PC-9 (cell line): ENCODE measurements at regions not wholly inside any gene's neighbourhood (a gene's known extent, or its start where the extent isn't known, plus 50 kb on each side); places are given as distances from the start of the nearest gene placed in this dataset.

Source experiments
- BruUV-seq: library from RNA; stranded (reverse); fragments of 400-500 nt; replicated peaks from 2 replicates; lab custom pipeline; 2021; lab: Mats Ljungman, UMichigan
- CTCF ChIA-PET: fragments of 300-600 bp; sonication (Branson Sonifier 250); formaldehyde crosslinking; loops from one replicate; lab custom pipeline; 2022; ENCODE audit warnings: antibody characterized with exemption; lab: Charles Lee
- POLR2A ChIA-PET: fragments of 300-600 bp; sonication (Branson Sonifier 250); formaldehyde crosslinking; loops from one replicate; lab custom pipeline; 2022; ENCODE audit warnings: antibody characterized with exemption; ENCODE audit not compliant: unreplicated experiment; lab: Charles Lee
- DNase-seq, 2 experiments: peaks; one replicate each; pipeline versions ENCODE4 v3.0.0 to v3.0.0-alpha.2; 2015 to 2022; ENCODE audit warnings: mixed read lengths in 1 of 2
- H2AFZ ChIP-seq: fragments of 200-600 bp; sonication (generic); 2 replicates; pipeline ENCODE4 v1.8.1; 2017; ENCODE audit warnings: antibody characterized with exemption
- H3F3A ChIP-seq: fragments of 200-600 bp; sonication (generic); 2 replicates; pipeline ENCODE4 v1.8.1; 2017; ENCODE audit warnings: antibody characterized with exemption, mild to moderate bottlenecking, low read depth; ENCODE audit not compliant: insufficient read depth
- H3K27ac ChIP-seq: fragments of 200-600 bp; sonication (generic); 2 replicates; pipeline ENCODE4 v1.6.1; 2016; ENCODE audit warnings: mixed run types
- H3K27me3 ChIP-seq: fragments of 200-600 bp; sonication (generic); 2 replicates; pipeline ENCODE4 v1.6.1; 2016; ENCODE audit warnings: low read depth, mixed run types; ENCODE audit not compliant: insufficient read depth
- H3K36me3 ChIP-seq: fragments of 200-600 bp; sonication (generic); 2 replicates; pipeline ENCODE4 v1.6.1; 2016; ENCODE audit warnings: low read depth, mixed run types
- H3K4me1 ChIP-seq: fragments of 200-600 bp; sonication (generic); replicated peaks from 2 replicates; pipeline ENCODE4 v1.6.1; 2016; ENCODE audit warnings: mixed run types; ENCODE audit not compliant: insufficient read depth
- H3K4me2 ChIP-seq: fragments of 200-600 bp; sonication (generic); 2 replicates; pipeline ENCODE4 v1.6.1; 2017; ENCODE audit warnings: mixed run types
- H3K4me3 ChIP-seq: fragments of 200-600 bp; sonication (generic); 2 replicates; pipeline ENCODE4 v1.6.1; 2016; ENCODE audit warnings: mixed run types
- H3K79me2 ChIP-seq: fragments of 200-600 bp; sonication (generic); 2 replicates; pipeline ENCODE4 v1.6.1; 2017; ENCODE audit warnings: low read depth, mixed run types
- H3K9me2 ChIP-seq: fragments of 200-600 bp; sonication (generic); 2 replicates; pipeline ENCODE4 v1.8.1; 2017; ENCODE audit warnings: mild to moderate bottlenecking; ENCODE audit not compliant: insufficient read depth
- H3K9me3 ChIP-seq: fragments of 200-600 bp; sonication (generic); 2 replicates; pipeline ENCODE4 v1.8.1; 2016; ENCODE audit warnings: low read depth; ENCODE audit not compliant: insufficient read depth
- H4K20me1 ChIP-seq: fragments of 200-600 bp; sonication (generic); 2 replicates; pipeline ENCODE4 v1.8.1; 2017; ENCODE audit not compliant: insufficient read depth
- CTCF ChIP-seq: fragments of 200-600 bp; sonication (generic); conservative IDR thresholded peaks from 2 replicates; pipeline ENCODE4 v1.6.1; 2017; ENCODE audit warnings: mixed run types, antibody characterized with exemption, mild to moderate bottlenecking, moderate library complexity
- EZH2 ChIP-seq: fragments of 200-600 bp; sonication (generic); IDR thresholded peaks from 2 replicates; pipeline ENCODE4 v1.8.0; 2017; ENCODE audit warnings: antibody characterized with exemption, low read depth
- intact Hi-C: fragments of 100-400 bp; cut with micrococcal nuclease; formaldehyde crosslinking; loops from one replicate; pipeline ENCODE4 v1.10.0; 2022; ENCODE audit not compliant: unreplicated experiment

GRCh38 chr15:70356919-70357318, 259.2 kb upstream of the TLE3 start:
- DNase-seq = no peak
- Histone ChIP-seq H3K9me3 (no peaks in the 10 kb centered on the region), H3K9me2 (no peaks in the 10 kb centered on the region), H3F3A (no peaks in the 10 kb centered on the region), H3K27ac (no peak overlapping the region), H3K36me3 (no peaks in the 10 kb centered on the region), H3K4me1 (no peaks in the 10 kb centered on the region), H3K27me3 (no peaks in the 10 kb centered on the region), H3K79me2 (no peaks in the 10 kb centered on the region), H4K20me1 (no peaks in the 10 kb centered on the region), H3K4me3 (no peak overlapping the region), H3K4me2 (no peak overlapping the region), H2AFZ (no peak overlapping the region)
- no peak for TF ChIP-seq CTCF
- TF ChIP-seq EZH2 = no peak
- ChIA-PET CTCF (interaction anchor here (0.6 kb wide), 1 partner anchor 57 kb away, joined by 6 read pairs; no protein-coding TSS in a partner anchor), POLR2A (no interaction called here)
- intact Hi-C loops = no loop called here
- BruUV-seq = no TSS peak

GRCh38 chr15:70356062-70356860, 258.5 kb upstream of the TLE3 start:
- BruUV-seq = no TSS peak
- Histone ChIP-seq H2AFZ (no peak overlapping the region), H4K20me1 (no peaks in the 10 kb centered on the region), H3K27ac (no peak overlapping the region), H3K4me3 (no peak overlapping the region), H3K4me1 (no peaks in the 10 kb centered on the region), H3K27me3 (no peaks in the 10 kb centered on the region), H3K36me3 (no peaks in the 10 kb centered on the region), H3K4me2 (no peak overlapping the region), H3K79me2 (no peaks in the 10 kb centered on the region), H3K9me2 (no peaks in the 10 kb centered on the region), H3F3A (no peaks in the 10 kb centered on the region), H3K9me3 (no peaks in the 10 kb centered on the region)
- intact Hi-C loops = no loop called here
- POLR2A ChIA-PET = no interaction called here
- TF ChIP-seq CTCF (no peak), EZH2 (no peak)
- DNase-seq = no peak
- CTCF ChIA-PET = interaction anchor here (0.6 kb wide), 1 partner anchor 56 kb away, joined by 6 read pairs; no protein-coding TSS in a partner anchor

- Histone ChIP-seq H3K36me3 (no peaks in the 10 kb centered on the region), H3K27me3 (no peaks in the 10 kb centered on the region), H3K4me2 (no peak overlapping the region), H4K20me1 (no peaks in the 10 kb centered on the region), H3K4me3 (no peak overlapping the region), H3K4me1 (no peaks in the 10 kb centered on the region), H3K9me2 (no peaks in the 10 kb centered on the region), H3K9me3 (no peaks in the 10 kb centered on the region), H3F3A (no peaks in the 10 kb centered on the region), H3K79me2 (no peaks in the 10 kb centered on the region), H2AFZ (no peak overlapping the region), H3K27ac (no peak overlapping the region)
- BruUV-seq = no TSS peak
- no peak for DNase-seq
- POLR2A ChIA-PET = no interaction called here
- intact Hi-C loops = no loop called here
- CTCF ChIA-PET = no interaction called here
- TF ChIP-seq EZH2 (no peak), CTCF (no peak)
Measured at GRCh38 chr15:70355275-70355795, 257.6 kb upstream of the TLE3 start.
